Pancreas (tissue), 10 donors: ENCODE measurements at regions not wholly inside any gene's neighbourhood (a gene's known extent, or its start where the extent isn't known, plus 50 kb on each side); places are given as distances from the start of the nearest gene placed in this dataset.
"Not testable (repeated sequence)": the region's sequence is repeated elsewhere in the genome, so short reads cannot be mapped to it uniquely, and the experiment has no call there.

Experiments used
- ATAC-seq, 4 donors: fragments of 200-7000 bp; cut with Tn5 transposase; one replicate each; pipeline versions ENCODE4 v1.8.0 to v1.9.1; 2020; ENCODE audit warnings: mild to moderate bottlenecking in 4 of 4, moderate library complexity in 4 of 4
- DNase-seq, 6 donors: peaks; one replicate each; pipeline ENCODE4 v3.0.0-alpha.2; 2020
- FAIRE-seq: peaks from 2 replicates; lab custom pipeline; 2012; peaks lifted over from hg19 to GRCh38; lab: Jason Lieb, UNC
- H3K27ac ChIP-seq, 4 donors: fragments of 200-600 bp; sonication (generic); 1 replicate in 3 of 4; 2 replicates in 1 of 4; pipeline versions ENCODE4 v1.5.0 to v1.8.0; 2020
- H3K27me3 ChIP-seq, 4 donors: fragments of 200-600 bp; one replicate each; pipeline ENCODE4 v1.8.0; 2021
- H3K36me3 ChIP-seq, 3 donors: fragments of 200-600 bp; sonication (generic) in 1 of 3; one replicate each; pipeline versions ENCODE4 v1.5.0 to v1.8.0; 2020 to 2021
- H3K4me1 ChIP-seq, 3 donors: fragments of 200-600 bp; one replicate each; pipeline ENCODE4 v1.8.0; 2021
- H3K4me3 ChIP-seq, 4 donors: fragments of 200-600 bp; sonication (generic) in 2 of 4; one replicate each; pipeline versions ENCODE4 v1.5.0 to v1.8.0; 2020 to 2021
- H3K9me3 ChIP-seq, 4 donors: fragments of 200-600 bp; one replicate each; pipeline ENCODE4 v1.8.0; 2021
- WGBS, 2 donors: extraction: QIAGEN DNeasy Blood & Tissue Kit; methylation state at CpG; one replicate each; pipeline ENCODE4 v1.1.7; 2013; 5-methylcytosine and 5-hydroxymethylcytosine counted together
- intact Hi-C, 3 donors: fragments of 100-400 bp; cut with DNase I; formaldehyde crosslinking; loops; one replicate each; pipeline versions ENCODE4 v1.11.1 to v1.14.2; 2022
- TF ChIP-seq, protein P1 (sequence below), 4 donors: fragments of 200-600 bp; sonication (generic) in 3 of 4; IDR thresholded peaks; one replicate each; pipeline versions ENCODE4 v1.5.0 to v1.8.0; 2021; ENCODE audit warnings: antibody characterized with exemption in 4 of 4
- donor health status: healthy with polysubstance abuse.
- donor health status: DM: no; HTN: no; CAD: no; lungs with moderate emphysema.
- donor health status: DM: no; HTN: no; CAD: no.
- donor health status: control.
- donor health status: control.
- donor health status: Bipolar disorder and iron deficiency.
- donor health status: DM: yes; HTN: yes; CAD: no.
- donor health status: DM: no; HTN: no; CAD: no.
- donor health status: DM: no; HTN: no; CAD: no.
- donor health status: DM: yes; HTN: yes; CAD: no.

DNA sequence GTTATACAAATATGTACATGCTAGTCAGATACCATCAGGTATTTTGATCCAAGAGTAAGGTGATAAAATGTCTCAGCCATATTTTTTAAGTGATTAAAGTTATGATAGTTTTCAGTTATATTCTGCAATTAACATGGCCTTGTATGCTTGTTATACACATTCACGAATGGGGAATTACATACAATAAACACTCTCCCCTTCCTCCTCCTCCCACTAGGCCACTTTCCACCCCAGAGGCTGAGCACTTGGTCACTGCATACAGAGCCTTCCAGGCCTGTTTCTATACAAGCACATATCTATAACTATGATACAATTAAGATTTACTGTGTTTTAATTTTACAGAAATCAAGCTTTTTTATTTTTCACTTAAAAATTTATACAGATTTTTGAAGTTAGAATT is 104.7 kb upstream of the PIK3R1 start:
- Histone ChIP-seq H3K9me3 (no peaks in the 10 kb centered on the region), H3K4me1 (peaks cover 5 to 11% (median 7%) of the 10 kb centered on the region in 3 donors), H3K27ac (no peak overlapping the region), H3K36me3 (no peaks in the 10 kb centered on the region), H3K4me3 (no peak overlapping the region), H3K27me3 (no peaks in the 10 kb centered on the region)
- intact Hi-C loops = no loop called here
- FAIRE-seq (no peak), DNase-seq (no peak), ATAC-seq (no peak)
- TF ChIP-seq, protein P1, sequence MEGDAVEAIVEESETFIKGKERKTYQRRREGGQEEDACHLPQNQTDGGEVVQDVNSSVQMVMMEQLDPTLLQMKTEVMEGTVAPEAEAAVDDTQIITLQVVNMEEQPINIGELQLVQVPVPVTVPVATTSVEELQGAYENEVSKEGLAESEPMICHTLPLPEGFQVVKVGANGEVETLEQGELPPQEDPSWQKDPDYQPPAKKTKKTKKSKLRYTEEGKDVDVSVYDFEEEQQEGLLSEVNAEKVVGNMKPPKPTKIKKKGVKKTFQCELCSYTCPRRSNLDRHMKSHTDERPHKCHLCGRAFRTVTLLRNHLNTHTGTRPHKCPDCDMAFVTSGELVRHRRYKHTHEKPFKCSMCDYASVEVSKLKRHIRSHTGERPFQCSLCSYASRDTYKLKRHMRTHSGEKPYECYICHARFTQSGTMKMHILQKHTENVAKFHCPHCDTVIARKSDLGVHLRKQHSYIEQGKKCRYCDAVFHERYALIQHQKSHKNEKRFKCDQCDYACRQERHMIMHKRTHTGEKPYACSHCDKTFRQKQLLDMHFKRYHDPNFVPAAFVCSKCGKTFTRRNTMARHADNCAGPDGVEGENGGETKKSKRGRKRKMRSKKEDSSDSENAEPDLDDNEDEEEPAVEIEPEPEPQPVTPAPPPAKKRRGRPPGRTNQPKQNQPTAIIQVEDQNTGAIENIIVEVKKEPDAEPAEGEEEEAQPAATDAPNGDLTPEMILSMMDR (IDR thresholded peaks at IDR 0.05) = no peak
- WGBS, 2 donors = 67 to 79% methylated on average over 1 of the region's 1 CpG

DNA sequence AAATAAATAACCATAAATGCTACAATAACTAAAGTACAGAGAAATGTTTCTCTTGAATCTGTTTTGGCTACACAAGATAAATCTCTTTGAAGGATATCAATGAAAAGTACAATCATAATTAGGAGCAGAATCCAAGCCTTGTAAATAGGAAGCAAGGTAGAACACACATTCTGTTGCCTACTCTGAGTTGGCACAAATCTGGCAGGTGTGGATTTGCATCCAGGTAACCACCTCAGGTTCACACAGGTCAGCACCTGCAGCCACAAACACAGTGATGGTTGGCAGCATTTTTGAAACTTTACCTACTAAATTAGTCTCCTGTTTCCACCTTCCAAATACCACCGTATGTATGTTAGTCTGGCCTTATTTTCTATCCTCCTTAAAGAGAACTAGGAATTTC is 105.3 kb upstream of the PIK3R1 start:
- H3K36me3 ChIP-seq = no peaks in the 10 kb centered on the region
- no peaks in the 10 kb centered on the region for H3K27me3 ChIP-seq
- FAIRE-seq (no peak), DNase-seq (no peak), ATAC-seq (peak in 2 of 4 donors; percentile 38 to 48)
- 31 to 36% methylated on average over 1 of the region's 1 CpG for WGBS, 2 donors
- intact Hi-C loops = no loop called here
- H3K4me3 ChIP-seq = no peak overlapping the region
- H3K4me1 ChIP-seq = peaks cover 5 to 11% (median 7%) of the 10 kb centered on the region in 3 donors
- TF ChIP-seq, protein P1 (IDR thresholded peaks at IDR 0.05) = no peak
- H3K27ac ChIP-seq = no peak overlapping the region
- H3K9me3 ChIP-seq = no peaks in the 10 kb centered on the region

DNA sequence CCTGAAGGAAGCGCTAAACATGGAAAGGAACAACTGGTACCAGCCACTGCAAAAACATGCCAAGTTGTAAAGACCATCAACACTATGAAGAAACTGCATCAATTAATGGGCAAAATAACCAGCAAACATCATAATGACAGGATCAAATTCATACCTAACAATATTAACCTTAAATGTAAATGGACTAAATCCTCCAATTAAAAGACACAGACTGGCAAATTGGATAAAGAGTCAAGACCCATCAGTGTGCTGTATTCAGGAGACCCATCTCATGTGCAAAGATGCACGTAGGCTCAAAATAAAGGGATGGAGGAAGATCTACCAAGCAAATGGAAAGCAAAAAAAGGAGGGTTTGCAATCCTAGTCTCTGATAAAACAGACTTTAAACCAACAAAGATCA is 111.3 kb upstream of the PIK3R1 start:
- H3K4me1 ChIP-seq, FAIRE-seq, intact Hi-C loops, DNase-seq, ATAC-seq, H3K27ac ChIP-seq, H3K4me3 ChIP-seq, H3K27me3 ChIP-seq, H3K9me3 ChIP-seq, H3K36me3 ChIP-seq: not testable (repeated sequence)
- 86 to 94% methylated on average over 2 of the region's 2 CpGs for WGBS, 2 donors

DNA sequence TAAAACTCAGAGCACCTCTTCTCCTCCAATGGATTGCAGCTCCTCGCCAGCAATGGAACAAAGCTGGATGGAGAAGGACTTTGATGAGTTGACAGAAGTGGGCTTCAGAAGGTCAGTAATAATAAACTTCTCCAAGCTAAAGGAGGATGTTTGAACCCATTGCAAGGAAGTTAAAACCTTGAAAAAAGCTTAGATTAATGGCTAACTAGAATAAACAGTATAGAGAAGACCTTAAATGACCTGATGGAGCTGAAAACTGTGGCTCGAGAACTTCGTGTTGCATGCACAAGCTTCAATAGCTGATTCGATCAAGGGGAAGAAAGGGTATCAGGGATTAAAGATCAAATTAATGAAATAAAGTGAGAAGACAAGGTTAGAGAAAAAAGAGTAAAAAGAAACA is 112.3 kb upstream of the PIK3R1 start:
- FAIRE-seq, H3K27me3 ChIP-seq, H3K36me3 ChIP-seq, intact Hi-C loops, H3K4me3 ChIP-seq, H3K4me1 ChIP-seq, H3K27ac ChIP-seq, ATAC-seq, H3K9me3 ChIP-seq, DNase-seq: not testable (repeated sequence)
- 80 to 86% methylated on average over 4 of the region's 4 CpGs for WGBS, 2 donors

DNA sequence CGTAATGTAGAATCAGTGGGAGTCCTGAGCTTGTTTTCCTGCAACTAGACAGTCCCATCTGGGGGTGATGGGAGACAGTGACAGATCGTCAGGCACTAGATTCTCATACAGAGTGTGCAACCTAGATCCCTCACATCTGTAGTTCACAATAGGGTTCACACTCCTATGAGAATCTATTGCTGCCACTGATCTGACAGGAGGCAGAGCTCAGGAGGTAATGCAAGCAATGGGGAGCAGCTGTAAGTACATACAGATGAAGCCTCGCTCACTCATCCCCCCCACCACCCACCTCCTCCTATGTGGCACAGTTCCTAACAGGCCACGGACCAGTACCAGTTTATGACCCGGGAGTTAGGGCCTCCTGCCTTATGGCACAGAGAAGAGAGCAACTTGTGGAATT is 116.2 kb upstream of the PIK3R1 start:
- FAIRE-seq (no peak), ATAC-seq (no peak), DNase-seq (no peak)
- H3K27me3 ChIP-seq = no peaks in the 10 kb centered on the region
- H3K9me3 ChIP-seq = no peaks in the 10 kb centered on the region
- H3K36me3 ChIP-seq = no peaks in the 10 kb centered on the region
- no peaks in the 10 kb centered on the region for H3K4me1 ChIP-seq
- TF ChIP-seq, protein P1 (IDR thresholded peaks at IDR 0.05) = no peak
- no peak overlapping the region for H3K4me3 ChIP-seq
- intact Hi-C loops = no loop called here
- 79 to 92% methylated on average over 5 of the region's 5 CpGs for WGBS, 2 donors
- H3K27ac ChIP-seq = no peak overlapping the region

DNA sequence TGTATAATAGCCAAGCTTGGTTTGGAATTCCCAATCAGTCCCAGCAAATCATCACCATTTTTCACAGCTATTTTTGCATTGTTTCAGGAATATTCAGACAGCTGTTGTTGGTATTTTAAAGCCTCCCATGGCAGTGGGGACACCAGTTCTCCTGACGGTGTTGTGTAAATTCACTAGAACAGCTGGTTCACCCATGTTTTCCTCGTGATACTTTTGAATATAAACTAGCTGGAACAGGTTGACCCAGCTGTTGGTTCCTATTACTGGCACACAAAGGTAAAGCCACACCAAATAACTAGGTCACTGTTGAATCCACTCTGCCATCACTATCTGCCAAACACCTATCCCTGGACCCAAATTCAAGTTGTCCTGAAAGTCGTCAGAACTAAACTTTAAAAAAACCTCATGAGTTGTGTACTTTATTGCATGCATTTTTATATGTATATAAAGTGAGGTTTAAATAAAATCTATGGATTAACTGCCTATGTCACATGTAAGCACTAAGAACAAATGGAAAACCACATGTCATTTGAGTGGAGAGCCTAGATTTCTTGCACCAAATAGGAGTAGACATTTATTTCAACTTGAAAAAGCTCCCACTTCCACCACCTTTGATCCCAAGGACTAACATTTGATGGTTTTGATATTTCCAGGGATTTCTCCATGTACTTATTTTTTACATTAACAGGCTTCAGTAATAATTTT is 121.9 kb upstream of the PIK3R1 start:
- Histone ChIP-seq H3K9me3 (no peaks in the 10 kb centered on the region), H3K27ac (no peak overlapping the region), H3K4me3 (no peak overlapping the region), H3K36me3 (no peaks in the 10 kb centered on the region), H3K4me1 (no peaks in the 10 kb centered on the region), H3K27me3 (no peaks in the 10 kb centered on the region)
- no peak for FAIRE-seq
- TF ChIP-seq, protein P1 (IDR thresholded peaks at IDR 0.05) = no peak
- no peak for DNase-seq
- intact Hi-C loops = no loop called here
- 83 to 89% methylated on average over 3 of the region's 3 CpGs for WGBS, 2 donors
- no peak for ATAC-seq
